HepG2 (cell line): ENCODE measurements at regions not wholly inside any gene's neighbourhood (a gene's known extent, or its start where the extent isn't known, plus 50 kb on each side); places are given as distances from the start of the nearest gene placed in this dataset.

Experiments
- TEAD2 ChIP-seq: sonication (generic); formaldehyde crosslinking; IDR thresholded peaks from 2 replicates; pipeline ENCODE4 v1.9.0; 2021; ENCODE audit warnings: missing genetic modification reagents
- YY1 ChIP-seq: IDR thresholded peaks from 2 replicates; pipeline ENCODE4 v1.6.1; 2011; ENCODE audit warnings: low read length, low read depth, moderate library complexity, mild to moderate bottlenecking; ENCODE audit not compliant: insufficient read depth, insufficient replicate concordance

DNA sequence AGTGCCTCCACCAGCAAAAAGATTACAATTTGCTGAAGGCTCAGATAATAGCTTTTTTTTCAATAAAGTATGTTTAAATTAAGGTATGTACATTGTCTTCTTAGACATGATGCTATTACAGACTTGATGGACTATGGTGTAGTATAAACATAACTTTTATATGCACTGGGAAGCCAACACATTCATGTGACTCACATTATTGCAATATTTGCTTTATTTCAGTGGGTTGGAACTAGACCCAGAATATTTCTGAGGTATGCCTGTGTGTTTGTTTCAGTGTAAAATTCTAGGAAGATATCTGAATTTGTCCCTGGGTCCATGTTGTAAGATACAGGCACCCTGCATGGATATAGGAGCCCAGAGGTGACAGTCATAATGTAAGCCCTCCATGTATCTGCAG is 120.0 kb upstream of the BDNF start:
- TF ChIP-seq YY1 (no peak), TEAD2 (CRISPR knock-in tag) (no peak)
